AG04449 (cell line): ENCODE measurements at regions not wholly inside any gene's neighbourhood (a gene's known extent, or its start where the extent isn't known, plus 50 kb on each side); places are given as distances from the start of the nearest gene placed in this dataset.

Source experiments
- CTCF ChIA-PET: fragments of 350-600 bp; formaldehyde crosslinking; extraction: SDS; loops from one replicate; lab custom pipeline; 2021; ENCODE audit warnings: antibody characterized with exemption; lab: Yijun Ruan, JAX
- POLR2A ChIA-PET: fragments of 400-600, 350-600 bp; formaldehyde crosslinking; extraction: SDS; loops from one replicate; lab custom pipeline; 2020; ENCODE audit warnings: antibody characterized with exemption, inconsistent platforms; lab: Yijun Ruan, JAX
- DNase-seq: peaks from one replicate; pipeline ENCODE4 v3.0.0-alpha.2; 2010; ENCODE audit warnings: low read depth, low spot score
- H3K4me3 ChIP-seq: 2 replicates; pipeline ENCODE4 v1.5.1; 2011; ENCODE audit warnings: low read depth, mild to moderate bottlenecking, control low read depth, low read length
- TF ChIP-seq, protein P1 (sequence below): IDR thresholded peaks from one replicate; pipeline ENCODE4 v1.5.1; 2011; ENCODE audit warnings: mild to moderate bottlenecking, moderate library complexity, low read length, control low read depth, inconsistent platforms; ENCODE audit not compliant: insufficient read depth; ENCODE audit errors: missing control alignments

DNA sequence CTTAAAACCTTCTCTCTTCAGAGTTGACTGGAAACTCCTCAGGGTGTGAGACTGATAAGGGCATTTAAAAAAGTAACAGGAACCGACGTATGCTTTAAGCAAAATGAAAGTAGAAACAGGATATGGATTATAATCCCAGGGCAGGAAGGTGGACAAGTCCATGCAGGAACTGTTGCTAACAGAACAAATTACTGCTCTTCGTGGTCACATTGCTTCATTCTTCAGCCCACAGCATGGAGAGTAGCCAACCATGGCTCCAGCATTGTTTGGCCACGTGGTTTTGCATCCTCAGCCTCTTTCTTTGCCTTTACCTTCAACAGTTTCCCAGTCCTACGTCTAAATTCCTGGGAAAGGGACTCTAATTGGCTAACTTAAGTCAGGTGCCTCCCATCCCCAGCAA lies 563.1 kb upstream of the ISX start:
- TF ChIP-seq, protein P1, sequence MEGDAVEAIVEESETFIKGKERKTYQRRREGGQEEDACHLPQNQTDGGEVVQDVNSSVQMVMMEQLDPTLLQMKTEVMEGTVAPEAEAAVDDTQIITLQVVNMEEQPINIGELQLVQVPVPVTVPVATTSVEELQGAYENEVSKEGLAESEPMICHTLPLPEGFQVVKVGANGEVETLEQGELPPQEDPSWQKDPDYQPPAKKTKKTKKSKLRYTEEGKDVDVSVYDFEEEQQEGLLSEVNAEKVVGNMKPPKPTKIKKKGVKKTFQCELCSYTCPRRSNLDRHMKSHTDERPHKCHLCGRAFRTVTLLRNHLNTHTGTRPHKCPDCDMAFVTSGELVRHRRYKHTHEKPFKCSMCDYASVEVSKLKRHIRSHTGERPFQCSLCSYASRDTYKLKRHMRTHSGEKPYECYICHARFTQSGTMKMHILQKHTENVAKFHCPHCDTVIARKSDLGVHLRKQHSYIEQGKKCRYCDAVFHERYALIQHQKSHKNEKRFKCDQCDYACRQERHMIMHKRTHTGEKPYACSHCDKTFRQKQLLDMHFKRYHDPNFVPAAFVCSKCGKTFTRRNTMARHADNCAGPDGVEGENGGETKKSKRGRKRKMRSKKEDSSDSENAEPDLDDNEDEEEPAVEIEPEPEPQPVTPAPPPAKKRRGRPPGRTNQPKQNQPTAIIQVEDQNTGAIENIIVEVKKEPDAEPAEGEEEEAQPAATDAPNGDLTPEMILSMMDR = no peak
- ChIA-PET POLR2A (no interaction called here), CTCF (no interaction called here)
- DNase-seq = no peak
- H3K4me3 ChIP-seq = no peak overlapping the region

DNA sequence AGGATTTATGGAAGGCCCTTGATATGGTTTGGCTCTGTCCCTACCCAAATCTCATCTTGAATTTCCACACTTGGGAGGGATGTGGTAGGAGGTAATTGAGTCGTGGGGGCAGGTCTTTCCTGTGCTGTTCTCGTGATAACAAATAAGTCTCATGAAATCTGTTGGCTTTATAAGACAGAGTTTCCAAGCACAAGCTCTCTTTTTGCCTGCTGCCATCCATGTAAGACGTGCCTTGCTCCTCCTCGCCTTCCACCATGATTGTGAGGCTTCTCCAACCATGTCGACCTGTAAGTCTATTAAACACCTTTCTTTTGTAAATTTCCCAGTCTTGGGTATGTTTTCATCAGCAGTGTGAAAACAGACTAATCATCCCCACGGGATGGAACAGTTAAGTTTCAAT lies 557.2 kb upstream of the ISX start:
- DNase-seq = no peak
- H3K4me3 ChIP-seq = no peak overlapping the region
- CTCF ChIA-PET = no interaction called here
- POLR2A ChIA-PET = no interaction called here
- TF ChIP-seq, protein P1 = no peak

DNA sequence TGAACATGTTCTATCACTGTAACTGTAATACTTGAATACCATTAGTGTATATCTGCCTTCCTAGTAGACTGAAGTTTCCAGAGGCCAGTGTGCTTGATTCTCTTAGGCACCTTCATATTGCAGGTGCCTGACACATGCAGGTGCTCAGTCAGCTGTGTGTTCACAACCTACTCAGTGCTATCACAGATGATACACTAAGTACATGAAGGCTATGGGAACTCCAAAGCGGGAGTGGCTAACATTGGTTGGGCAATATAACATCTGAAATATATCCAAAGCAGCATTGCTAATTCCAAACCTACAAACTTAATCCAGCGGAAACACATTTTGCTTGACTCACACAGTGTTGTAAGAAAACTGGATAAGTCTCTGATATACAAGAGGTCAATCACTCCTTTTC lies 539.3 kb upstream of the ISX start:
- TF ChIP-seq, protein P1 = no peak
- ChIA-PET CTCF (no interaction called here), POLR2A (no interaction called here)
- DNase-seq = no peak
- no peak overlapping the region for H3K4me3 ChIP-seq

DNA sequence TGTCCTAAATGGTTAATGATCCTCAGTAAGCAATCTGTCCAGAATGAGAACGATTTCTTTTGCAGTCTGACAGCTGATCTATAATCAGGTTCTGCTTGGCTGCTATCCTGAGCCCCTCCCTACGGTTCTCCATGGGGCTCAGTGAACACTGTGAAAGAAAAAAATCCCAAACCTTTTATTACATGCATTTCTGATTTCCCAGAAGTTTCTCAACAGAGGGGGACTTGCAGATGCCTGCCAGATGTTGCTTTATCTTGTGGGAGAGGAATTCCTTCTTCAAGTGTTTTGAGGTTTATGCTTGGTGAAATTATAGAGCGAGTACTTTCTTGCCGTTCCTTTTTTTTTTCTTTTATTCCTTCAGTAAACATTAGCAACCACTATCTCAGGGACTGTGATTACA lies 531.9 kb upstream of the ISX start:
- ChIA-PET CTCF (no interaction called here), POLR2A (no interaction called here)
- no peak for DNase-seq
- TF ChIP-seq, protein P1 = no peak
- no peak overlapping the region for H3K4me3 ChIP-seq

DNA sequence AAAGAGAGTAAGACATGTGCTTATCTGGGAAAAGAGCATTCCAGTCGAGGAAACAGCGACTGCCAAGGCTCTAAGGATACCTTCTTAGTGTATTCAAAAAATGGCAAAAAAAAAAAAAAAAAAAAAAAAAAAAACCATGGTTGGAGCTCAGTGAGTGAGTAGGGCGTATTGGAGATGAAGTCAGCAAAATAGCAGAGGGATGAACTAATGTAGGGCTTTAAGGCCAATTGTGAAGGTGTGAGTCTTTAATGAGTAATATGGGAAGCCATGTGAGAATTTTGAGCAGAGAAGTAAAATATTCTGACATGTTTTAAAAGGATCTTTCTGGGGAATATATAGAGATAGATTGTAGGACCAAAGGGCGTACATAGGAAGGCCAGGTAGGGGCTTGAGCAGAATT lies 498.6 kb upstream of the ISX start:
- H3K4me3 ChIP-seq = no peak overlapping the region
- DNase-seq = no peak
- CTCF ChIA-PET = no interaction called here
- TF ChIP-seq, protein P1 = no peak
- POLR2A ChIA-PET = no interaction called here

DNA sequence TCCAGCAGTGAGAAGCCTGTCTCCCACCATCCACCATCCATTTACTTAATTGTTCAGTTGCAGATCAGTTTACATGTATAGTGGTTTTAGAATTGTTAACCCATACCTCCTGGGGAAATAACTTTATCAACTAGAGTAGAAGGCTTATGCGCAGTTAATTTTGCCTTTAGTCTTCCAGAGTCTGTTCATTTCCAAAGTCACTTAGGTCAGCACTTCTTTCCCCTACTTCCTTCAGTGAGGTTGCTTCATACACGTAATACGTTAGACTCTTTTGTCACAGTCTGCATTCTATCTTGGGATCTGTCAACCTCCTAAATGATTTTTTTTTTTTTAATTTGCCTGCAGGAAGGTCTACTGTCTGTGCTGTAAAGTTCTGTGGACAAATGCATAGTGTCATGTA lies 495.6 kb upstream of the ISX start:
- TF ChIP-seq, protein P1 = no peak
- no peak for DNase-seq
- CTCF ChIA-PET = no interaction called here
- POLR2A ChIA-PET = no interaction called here
- no peak overlapping the region for H3K4me3 ChIP-seq

DNA sequence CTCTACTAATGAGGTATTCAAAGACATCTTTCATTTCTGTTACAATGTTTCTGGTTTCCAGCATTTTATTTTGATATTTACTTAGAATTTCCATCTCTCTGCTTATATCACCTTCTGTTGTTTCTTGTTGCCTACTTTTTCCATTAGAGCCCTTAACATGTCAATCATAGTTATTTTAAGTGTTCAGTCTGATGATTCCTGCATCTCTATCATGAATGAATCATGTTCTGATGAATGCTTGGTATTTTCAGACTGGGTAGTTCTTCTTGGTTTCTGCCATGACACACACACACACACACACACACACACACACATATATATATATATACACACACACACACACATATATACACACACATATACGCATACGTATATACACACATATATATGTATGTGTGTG lies 486.4 kb upstream of the ISX start:
- ChIA-PET POLR2A (no interaction called here), CTCF (no interaction called here)
- no peak for DNase-seq
- TF ChIP-seq, protein P1 = no peak
- H3K4me3 ChIP-seq = no peak overlapping the region
